GM12878 (cell line): ENCODE measurements at regions not wholly inside any gene's neighbourhood (a gene's known extent, or its start where the extent isn't known, plus 50 kb on each side); places are given as distances from the start of the nearest gene placed in this dataset.

Source experiments
- BHLHE40 ChIP-seq, 2 experiments: fragments of 450-650 bp in 1 of 2; IDR thresholded peaks; 2 replicates each; pipeline ENCODE4 v1.6.1; 2011 to 2017; ENCODE audit warnings: low read depth in 2 of 2, borderline replicate concordance in 1 of 2, improper control_type of control experiment in 1 of 2, low read length in 1 of 2, mild to moderate bottlenecking in 1 of 2
- EZH2 ChIP-seq: IDR thresholded peaks from 2 replicates; pipeline ENCODE4 v1.6.1; 2012; ENCODE audit warnings: low read depth, mild to moderate bottlenecking, control low read depth, inconsistent platforms, low read length, borderline replicate concordance; ENCODE audit not compliant: control insufficient read depth
- LARP7 ChIP-seq: fragments of 450-650 bp; IDR thresholded peaks from 2 replicates; pipeline ENCODE4 v1.6.1; 2017; ENCODE audit warnings: mild to moderate bottlenecking
- MXI1 ChIP-seq: fragments of 150-350 bp; IDR thresholded peaks from 2 replicates; pipeline ENCODE4 v1.6.1; 2011; ENCODE audit warnings: low read depth, mild to moderate bottlenecking, inconsistent platforms, low read length, improper control_type of control experiment
- POLR2AphosphoS5 ChIP-seq: IDR thresholded peaks from 2 replicates; pipeline ENCODE4 v1.6.1; 2011; ENCODE audit warnings: mild to moderate bottlenecking, low read length, inconsistent platforms
- SMAD1 ChIP-seq: fragments of 450-650 bp; IDR thresholded peaks from 2 replicates; pipeline ENCODE4 v1.6.1; 2018; ENCODE audit warnings: mild to moderate bottlenecking, low read depth; ENCODE audit not compliant: partially characterized antibody
- YY1 ChIP-seq: IDR thresholded peaks from 2 replicates; pipeline ENCODE4 v1.6.1; 2011; ENCODE audit warnings: low read depth, mild to moderate bottlenecking, low read length
- TF ChIP-seq, protein P1 (sequence below), 3 experiments: IDR thresholded peaks in 2 of 3; conservative IDR thresholded peaks in 1 of 3; 2 replicates each; pipeline ENCODE4 v1.5.1; 2011; ENCODE audit warnings: low read depth in 3 of 3, low read length in 3 of 3, mild to moderate bottlenecking in 3 of 3, control low read depth in 2 of 3, moderate library complexity in 2 of 3, inconsistent platforms in 1 of 3, mixed read lengths in 1 of 3; ENCODE audit not compliant: control insufficient read depth in 2 of 3, insufficient read depth in 1 of 3; ENCODE audit errors: extremely low read depth in 1 of 3
- TF ChIP-seq, protein P2 (sequence below): IDR thresholded peaks from 2 replicates; pipeline ENCODE4 v1.6.1; 2012; ENCODE audit warnings: mild to moderate bottlenecking, low read depth, low read length

GRCh38 chr3:6255229-6255628 is 605.7 kb upstream of the GRM7 start:
- TF ChIP-seq, protein P1, sequence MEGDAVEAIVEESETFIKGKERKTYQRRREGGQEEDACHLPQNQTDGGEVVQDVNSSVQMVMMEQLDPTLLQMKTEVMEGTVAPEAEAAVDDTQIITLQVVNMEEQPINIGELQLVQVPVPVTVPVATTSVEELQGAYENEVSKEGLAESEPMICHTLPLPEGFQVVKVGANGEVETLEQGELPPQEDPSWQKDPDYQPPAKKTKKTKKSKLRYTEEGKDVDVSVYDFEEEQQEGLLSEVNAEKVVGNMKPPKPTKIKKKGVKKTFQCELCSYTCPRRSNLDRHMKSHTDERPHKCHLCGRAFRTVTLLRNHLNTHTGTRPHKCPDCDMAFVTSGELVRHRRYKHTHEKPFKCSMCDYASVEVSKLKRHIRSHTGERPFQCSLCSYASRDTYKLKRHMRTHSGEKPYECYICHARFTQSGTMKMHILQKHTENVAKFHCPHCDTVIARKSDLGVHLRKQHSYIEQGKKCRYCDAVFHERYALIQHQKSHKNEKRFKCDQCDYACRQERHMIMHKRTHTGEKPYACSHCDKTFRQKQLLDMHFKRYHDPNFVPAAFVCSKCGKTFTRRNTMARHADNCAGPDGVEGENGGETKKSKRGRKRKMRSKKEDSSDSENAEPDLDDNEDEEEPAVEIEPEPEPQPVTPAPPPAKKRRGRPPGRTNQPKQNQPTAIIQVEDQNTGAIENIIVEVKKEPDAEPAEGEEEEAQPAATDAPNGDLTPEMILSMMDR (IDR thresholded peaks at IDR 0.05 in 2 of 3, conservative IDR thresholded peaks at IDR 0.05 in 1 of 3; ENCODE audit: control insufficient read depth in 2 of 3, extremely low read depth in 1 of 3, insufficient read depth in 1 of 3, low read depth in 3 of 3, low read length in 3 of 3), result no peak
- TF ChIP-seq, protein P2, sequence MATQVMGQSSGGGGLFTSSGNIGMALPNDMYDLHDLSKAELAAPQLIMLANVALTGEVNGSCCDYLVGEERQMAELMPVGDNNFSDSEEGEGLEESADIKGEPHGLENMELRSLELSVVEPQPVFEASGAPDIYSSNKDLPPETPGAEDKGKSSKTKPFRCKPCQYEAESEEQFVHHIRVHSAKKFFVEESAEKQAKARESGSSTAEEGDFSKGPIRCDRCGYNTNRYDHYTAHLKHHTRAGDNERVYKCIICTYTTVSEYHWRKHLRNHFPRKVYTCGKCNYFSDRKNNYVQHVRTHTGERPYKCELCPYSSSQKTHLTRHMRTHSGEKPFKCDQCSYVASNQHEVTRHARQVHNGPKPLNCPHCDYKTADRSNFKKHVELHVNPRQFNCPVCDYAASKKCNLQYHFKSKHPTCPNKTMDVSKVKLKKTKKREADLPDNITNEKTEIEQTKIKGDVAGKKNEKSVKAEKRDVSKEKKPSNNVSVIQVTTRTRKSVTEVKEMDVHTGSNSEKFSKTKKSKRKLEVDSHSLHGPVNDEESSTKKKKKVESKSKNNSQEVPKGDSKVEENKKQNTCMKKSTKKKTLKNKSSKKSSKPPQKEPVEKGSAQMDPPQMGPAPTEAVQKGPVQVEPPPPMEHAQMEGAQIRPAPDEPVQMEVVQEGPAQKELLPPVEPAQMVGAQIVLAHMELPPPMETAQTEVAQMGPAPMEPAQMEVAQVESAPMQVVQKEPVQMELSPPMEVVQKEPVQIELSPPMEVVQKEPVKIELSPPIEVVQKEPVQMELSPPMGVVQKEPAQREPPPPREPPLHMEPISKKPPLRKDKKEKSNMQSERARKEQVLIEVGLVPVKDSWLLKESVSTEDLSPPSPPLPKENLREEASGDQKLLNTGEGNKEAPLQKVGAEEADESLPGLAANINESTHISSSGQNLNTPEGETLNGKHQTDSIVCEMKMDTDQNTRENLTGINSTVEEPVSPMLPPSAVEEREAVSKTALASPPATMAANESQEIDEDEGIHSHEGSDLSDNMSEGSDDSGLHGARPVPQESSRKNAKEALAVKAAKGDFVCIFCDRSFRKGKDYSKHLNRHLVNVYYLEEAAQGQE, result no peak
- no peak for TF ChIP-seq MXI1
- no peak for TF ChIP-seq LARP7
- TF ChIP-seq BHLHE40 (IDR thresholded peaks at IDR 0.05; ENCODE audit: borderline replicate concordance in 1 of 2, low read depth in 2 of 2, low read length in 1 of 2), result no peak
- no peak for TF ChIP-seq YY1
- TF ChIP-seq POLR2AphosphoS5, result no peak
- TF ChIP-seq SMAD1, result no peak
- no peak for TF ChIP-seq EZH2
